ENCODE measurements at regions not wholly inside any gene's neighbourhood (a gene's known extent, or its start where the extent isn't known, plus 50 kb on each side); places are given as distances from the start of the nearest gene placed in this dataset.

DNA sequence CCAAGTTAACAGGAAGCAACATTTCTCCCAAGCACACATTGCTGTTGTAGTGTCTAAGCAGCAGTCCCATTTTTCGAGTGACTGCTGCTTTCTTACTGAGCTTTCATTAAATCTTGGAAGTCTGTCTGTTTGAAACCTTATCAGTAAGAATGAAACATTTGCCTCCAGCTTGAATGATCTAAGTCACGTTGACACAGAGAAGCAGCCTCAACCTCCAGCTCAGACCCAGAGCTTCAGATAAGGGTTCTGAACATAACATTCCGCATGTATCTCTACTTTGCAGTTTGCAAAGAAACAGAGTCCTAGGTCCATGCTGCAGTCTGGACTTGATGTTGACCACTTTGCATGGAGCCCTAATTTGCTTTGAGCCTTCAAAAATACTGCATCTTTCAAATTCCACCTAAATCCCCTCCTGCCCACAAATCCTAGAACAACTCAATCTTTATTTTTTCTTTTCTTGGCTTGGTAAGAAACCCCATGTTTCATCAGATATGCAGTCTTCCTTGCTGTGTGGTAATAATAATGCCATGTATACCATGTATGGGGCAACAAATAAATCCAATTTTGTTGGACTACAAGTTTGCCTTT, 698.7 kb upstream of the IGFBP3 start:
- TF ChIP-seq, protein P1, sequence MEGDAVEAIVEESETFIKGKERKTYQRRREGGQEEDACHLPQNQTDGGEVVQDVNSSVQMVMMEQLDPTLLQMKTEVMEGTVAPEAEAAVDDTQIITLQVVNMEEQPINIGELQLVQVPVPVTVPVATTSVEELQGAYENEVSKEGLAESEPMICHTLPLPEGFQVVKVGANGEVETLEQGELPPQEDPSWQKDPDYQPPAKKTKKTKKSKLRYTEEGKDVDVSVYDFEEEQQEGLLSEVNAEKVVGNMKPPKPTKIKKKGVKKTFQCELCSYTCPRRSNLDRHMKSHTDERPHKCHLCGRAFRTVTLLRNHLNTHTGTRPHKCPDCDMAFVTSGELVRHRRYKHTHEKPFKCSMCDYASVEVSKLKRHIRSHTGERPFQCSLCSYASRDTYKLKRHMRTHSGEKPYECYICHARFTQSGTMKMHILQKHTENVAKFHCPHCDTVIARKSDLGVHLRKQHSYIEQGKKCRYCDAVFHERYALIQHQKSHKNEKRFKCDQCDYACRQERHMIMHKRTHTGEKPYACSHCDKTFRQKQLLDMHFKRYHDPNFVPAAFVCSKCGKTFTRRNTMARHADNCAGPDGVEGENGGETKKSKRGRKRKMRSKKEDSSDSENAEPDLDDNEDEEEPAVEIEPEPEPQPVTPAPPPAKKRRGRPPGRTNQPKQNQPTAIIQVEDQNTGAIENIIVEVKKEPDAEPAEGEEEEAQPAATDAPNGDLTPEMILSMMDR (IDR thresholded peaks at IDR 0.05) = no peak
- no peak for TF ChIP-seq EZH2 (IDR thresholded peaks at IDR 0.05)
